SHP77 treated with DMSO at 0.1 percent for 48 hours (cell line): ENCODE measurements at regions not wholly inside any gene's neighbourhood (a gene's known extent, or its start where the extent isn't known, plus 50 kb on each side); places are given as distances from the start of the nearest gene placed in this dataset.
"Not testable (repeated sequence)": the region's sequence is repeated elsewhere in the genome, so short reads cannot be mapped to it uniquely, and the experiment has no call there.

Experiments
- DNase-seq: peaks from one replicate; lab custom pipeline; 2025; lab: John Stamatoyannopoulos, UW

GRCh38 chr4:31649878-31650277, 929.7 kb downstream of the PCDH7 start:
- DNase-seq: no peak

DNA sequence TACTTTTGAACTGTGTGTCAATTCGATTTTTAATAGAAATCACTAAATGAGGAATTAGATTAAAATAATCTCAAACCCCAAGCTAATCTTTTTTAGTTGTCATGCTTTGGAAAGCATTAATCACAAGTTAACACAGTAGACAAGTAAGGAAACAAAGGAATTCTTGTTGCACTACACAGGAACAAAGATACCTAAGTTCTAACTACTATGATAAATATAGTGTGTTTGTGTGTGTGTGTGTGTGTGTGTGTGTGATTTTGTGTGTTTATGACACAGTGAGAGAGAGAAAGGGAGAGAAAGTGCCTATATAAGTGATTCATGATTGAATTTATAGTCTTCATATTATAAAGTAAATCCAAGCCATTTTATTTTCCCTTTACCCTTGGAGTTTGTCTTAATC, 931.4 kb downstream of the PCDH7 start:
- no peak for DNase-seq

- no peak for DNase-seq
These were observed 935.2 kb downstream of the PCDH7 start for GRCh38 chr4:31655328-31655727.

DNA sequence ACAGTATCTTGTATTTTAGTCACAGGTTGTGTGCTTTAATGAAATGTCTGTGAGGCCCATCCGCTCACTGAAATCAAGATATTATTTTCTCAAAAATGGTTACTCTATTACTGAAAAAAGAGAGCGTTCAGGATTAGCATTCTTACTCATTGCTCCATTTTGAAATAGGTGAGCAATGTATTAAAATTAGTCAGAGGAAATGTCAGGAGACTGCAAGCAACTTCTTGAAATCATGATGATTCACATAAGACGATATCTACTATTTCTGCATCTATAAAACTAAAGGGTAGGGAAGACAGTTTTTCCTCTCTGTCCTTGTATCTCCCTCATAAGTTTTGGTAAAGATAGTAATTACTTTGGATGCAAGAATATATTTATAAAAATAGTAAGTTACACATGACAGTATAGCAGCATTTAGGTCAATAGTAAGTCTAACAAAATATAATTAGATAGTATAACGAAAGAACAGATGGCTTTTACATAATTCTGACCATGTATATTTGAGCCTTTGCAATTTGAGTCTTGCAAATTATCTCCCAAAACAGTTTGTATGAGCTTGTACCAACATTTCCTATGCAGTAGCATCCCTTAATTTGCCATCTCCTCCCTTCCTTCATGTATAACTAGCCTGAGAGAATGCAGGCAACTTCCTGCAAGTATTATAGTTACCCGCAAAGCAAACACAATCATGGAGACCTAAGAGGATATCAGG, 937.8 kb downstream of the PCDH7 start:
- DNase-seq: no peak

- DNase-seq: no peak
These were observed 940.7 kb downstream of the PCDH7 start for GRCh38 chr4:31660916-31661315.

DNA sequence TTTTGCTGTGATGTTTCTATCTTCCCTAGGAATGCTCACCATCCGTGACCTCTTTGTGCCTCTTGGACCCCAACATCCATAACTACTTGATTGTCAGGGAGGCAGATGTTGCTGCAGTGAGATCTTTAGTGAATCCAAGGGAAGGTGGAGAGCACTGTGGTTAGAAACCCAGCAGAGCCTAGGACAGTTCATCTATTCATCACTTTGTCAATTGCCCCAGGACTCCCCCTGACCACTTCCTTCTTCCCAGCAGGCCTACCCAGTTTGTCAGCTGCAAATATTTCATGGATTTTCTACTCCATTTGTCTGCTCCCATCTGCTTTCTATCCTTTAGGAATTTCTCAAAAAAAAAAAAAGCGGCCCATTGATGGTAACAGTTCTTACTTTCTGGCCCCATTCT, 942.8 kb downstream of the PCDH7 start:
- no peak for DNase-seq

DNA sequence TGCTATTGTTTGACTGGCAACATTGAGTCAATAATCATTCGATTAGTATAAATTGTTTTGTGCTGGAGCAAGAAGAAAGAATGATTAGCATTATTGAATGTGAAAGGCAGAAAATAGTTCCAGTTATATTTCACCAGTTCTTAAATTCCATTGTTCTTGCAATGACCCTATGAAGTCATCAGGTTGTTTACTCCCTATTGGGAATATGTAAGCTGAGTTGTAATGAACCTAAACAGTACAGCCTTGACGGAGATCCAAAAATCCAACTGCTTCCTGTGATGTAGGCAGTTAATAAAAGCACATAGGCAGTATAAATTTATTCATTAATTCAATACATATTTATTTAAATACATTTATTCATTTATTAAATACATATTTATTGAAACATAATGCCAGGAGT, 947.5 kb downstream of the PCDH7 start:
- no peak for DNase-seq

DNA sequence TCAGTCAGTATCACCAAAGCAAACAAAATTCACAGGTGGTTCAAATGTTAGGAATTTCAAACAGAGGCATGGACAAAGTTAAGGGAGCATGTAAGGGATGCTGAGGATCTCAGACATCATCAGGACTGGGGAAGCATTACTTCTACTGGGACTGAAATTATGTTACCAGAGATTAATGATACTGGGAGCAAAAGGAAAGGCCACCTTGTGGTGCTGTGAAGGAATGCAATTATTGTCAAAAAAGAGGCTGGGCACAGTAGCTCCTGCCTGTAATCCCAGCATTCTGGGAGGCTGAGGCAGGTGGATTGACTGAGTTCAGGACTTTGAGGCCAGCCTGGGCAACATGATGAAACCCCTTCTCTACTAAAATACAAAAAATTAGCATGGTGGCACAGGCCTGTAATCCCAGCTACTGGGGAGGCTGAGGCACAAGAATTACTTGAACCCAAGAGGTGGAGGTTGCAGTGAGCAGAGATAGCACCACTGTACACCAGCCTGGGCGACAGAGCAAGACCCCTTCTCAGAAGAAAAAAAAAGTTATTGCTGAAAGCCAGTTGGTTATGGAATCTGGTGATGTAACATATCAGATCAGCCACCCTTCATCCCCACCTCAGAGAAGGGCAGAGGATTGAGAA, 954.3 kb downstream of the PCDH7 start:
- DNase-seq: no peak

DNA sequence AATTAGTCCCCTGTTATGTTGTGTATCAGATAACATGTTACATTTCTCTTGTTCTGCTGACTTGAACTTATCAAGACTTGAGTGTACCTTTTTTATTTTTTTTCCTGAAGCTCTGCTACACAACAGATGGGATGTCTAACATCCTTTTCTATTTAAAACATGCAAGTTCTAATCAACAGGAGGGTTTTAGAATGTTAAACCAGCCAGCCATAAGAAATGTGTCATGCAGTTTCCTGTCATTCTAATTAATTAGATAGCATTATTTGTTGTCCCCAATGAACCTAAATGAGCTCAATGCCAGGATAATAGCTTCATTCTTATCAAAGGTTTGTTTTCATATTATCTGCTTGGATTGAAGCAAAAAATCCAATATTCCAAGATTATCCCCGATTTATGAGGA, 958.2 kb downstream of the PCDH7 start:
- DNase-seq: no peak

GRCh38 chr4:31682796-31683195, 962.6 kb downstream of the PCDH7 start:
- DNase-seq: no peak

GRCh38 chr4:31687717-31688342, 967.7 kb downstream of the PCDH7 start:
- no peak for DNase-seq

- no peak for DNase-seq
These were observed 972.3 kb downstream of the PCDH7 start for GRCh38 chr4:31692399-31692940.

DNA sequence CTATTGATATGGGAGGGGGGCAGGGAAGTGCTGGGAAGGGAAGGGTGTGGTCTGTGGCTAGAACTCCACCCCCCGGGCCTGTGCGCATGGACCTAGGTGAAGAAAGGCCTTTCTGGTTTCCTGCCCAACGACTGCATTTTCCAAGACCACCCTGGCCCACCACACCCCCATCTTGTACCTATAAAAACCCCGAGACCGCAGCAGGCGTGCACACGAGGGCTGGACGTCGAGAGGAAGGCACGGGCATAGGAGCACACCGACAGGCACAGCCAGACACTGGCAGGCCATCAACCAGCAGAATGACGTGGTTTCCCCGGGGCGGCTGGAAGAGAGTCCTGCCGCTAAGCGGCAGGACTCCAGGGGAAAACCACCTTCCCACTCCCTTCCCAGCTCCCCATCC, 981.1 kb downstream of the PCDH7 start:
- no peak for DNase-seq

DNA sequence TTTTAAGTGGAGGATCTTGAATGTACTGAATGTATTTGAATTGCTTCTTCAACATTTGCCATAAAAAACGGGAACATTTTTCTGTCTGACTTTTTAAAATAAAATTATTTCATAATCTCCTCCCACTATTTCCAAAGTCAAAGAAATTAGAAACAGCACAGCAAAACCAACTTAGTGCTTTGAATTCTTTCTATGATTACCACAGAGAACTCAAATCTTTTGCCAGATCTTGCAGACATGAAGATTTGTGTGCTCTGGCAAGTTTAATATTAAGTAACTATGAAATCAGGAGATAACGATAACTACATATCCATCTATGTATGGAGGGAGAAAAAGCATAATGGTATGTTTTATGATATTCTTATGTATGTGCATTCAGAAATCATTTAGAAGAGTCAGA, 982.2 kb downstream of the PCDH7 start:
- no peak for DNase-seq

DNA sequence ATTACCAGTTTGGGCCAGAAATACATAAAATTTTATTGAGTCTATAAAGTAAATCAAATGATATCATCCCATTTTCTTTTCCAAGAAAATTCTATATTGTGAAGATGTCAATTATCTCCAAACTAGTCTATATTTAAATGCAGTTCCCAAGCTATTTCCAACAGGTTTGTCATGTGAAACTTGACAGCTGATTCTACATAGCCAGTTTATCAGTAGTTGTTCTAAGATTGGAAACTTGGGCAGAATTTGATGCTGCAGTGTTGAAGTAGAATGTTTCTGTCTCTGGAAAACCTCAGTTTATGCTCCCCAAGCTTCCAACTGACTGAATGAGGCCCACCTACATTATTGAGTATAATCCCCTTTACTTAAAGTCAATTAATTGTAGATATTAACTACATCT, 994.1 kb downstream of the PCDH7 start:
- no peak for DNase-seq

DNA sequence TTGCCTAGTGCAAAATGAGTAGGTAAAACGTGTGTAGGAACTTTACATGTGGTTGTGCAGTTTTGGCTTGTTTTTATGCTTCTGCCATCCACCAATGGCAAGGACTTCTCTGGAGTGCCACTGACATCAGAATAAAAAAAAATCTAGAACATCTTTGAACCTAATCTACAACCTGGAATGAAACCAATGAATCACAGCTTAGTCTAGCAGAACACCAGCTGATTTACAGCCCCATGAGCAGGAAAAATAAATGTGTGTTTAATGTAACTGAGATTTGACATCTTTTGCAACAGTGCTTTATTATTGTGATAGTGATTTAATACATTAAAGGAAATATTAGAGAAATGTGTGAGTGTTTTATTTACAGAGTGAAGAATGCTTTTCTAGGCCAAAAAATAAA, 995.1 kb downstream of the PCDH7 start:
- no peak for DNase-seq

DNA sequence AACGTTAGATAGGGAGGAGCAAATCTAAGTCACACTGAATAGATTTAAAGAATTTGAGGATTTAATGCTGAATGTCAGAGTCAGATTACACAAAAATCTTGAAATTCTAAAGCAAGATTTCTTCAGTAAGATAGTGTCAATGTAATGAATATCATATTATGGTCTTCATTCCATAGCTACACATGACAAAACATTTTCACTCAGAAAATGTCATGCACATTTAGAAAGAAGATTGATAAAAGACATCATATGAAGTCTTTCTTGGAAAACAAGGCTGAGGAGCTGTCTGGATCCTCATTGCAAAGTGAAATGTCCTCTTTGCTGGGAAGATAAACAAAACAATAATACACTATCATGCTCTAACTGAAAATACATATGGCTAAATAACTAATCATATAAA, 1006.9 kb downstream of the PCDH7 start:
- DNase-seq: no peak

DNA sequence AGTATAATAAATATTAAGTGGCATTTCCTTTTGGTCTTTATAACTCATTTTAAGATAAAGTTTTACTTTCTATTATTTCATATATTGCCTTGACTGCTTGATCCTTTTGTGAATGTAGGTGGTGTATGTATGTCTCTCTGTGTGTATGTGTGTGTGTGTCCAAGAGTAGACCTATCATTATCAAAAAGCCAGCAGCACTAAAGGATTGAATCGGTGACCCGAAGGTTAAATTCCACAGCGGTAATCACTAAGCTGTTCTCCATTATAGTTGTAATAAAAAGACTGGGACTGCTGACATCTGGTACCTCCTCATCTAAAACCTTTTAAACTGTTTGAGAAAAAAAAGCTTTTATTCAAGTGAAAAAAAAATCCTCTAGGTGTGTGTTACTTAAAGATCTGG, 1014.8 kb downstream of the PCDH7 start:
- DNase-seq: no peak

DNA sequence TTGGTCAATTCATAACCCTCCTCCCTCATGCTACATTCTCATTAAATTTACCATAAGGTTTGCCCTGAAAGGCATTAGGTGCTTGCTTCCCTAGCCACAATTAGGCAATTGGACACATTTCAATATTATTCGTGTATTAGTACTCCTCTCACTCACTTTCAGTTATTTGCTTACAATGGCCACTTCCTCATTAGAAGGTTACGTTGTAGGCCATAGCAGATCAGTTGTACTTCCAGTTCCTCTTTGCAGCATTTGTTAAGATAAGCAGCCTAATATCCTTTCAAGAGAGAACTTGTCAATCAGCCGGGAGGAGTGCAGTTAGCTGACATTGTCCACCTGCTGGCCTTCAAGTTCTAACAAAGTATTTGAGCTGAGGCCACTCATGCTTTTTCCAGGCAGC, 1017.2 kb downstream of the PCDH7 start:
- DNase-seq: no peak

- DNase-seq: no peak
These were observed 1021.2 kb downstream of the PCDH7 start for GRCh38 chr4:31741326-31741725.

DNA sequence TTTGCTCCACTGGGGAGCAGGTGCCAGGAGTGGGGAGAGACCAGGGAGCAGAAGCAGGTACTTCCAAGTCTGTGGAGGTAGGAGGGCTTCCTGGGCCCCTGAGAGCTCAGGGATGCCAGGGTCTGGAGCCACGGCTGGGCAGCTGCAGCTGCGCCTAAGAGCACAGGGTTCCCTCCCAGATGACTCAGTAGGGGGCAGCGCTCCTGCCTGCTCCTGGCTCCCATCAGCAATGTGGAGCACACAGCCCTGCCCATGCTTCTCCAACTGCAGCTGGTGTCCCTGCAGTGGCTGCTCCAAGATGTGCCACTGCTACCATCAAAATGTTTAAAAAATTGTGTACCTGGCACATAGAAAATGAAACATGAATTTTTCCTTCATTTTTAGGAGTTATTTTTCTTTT, 1028.2 kb downstream of the PCDH7 start:
- DNase-seq: no peak

- not testable (repeated sequence) for DNase-seq
These were observed 1030.4 kb downstream of the PCDH7 start for GRCh38 chr4:31750581-31750980.

- DNase-seq: no peak
These were observed 1035.6 kb downstream of the PCDH7 start for GRCh38 chr4:31755751-31756150.
